GM18909 (cell line): ENCODE measurements at regions not wholly inside any gene's neighbourhood (a gene's known extent, or its start where the extent isn't known, plus 50 kb on each side); places are given as distances from the start of the nearest gene placed in this dataset.

Experiments
- ATAC-seq: cut with Tn5 transposase; IDR thresholded peaks from one replicate; pipeline ENCODE4 v1.9.1; 2021; ENCODE audit warnings: mild to moderate bottlenecking; ENCODE audit not compliant: unreplicated experiment, poor library complexity

DNA sequence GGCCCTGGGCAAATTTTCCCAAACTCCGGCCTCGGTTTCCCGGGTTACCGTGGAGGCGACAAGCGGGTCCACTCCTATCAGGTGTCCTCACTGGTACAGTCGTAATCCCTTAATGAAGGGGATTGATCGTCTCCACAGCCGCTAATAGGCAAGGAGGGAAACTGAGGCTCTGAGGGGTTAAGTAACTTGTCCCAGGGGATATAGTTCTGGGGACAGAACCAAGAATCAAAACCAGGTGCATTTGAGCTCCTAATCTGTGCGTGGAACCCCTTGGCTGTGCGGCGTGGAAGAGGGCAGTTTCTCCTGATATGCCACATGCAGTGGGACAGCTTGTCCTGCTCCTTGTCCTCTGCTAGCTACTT lies 157.2 kb downstream of the CYRIA start:
- ATAC-seq = no peak

DNA sequence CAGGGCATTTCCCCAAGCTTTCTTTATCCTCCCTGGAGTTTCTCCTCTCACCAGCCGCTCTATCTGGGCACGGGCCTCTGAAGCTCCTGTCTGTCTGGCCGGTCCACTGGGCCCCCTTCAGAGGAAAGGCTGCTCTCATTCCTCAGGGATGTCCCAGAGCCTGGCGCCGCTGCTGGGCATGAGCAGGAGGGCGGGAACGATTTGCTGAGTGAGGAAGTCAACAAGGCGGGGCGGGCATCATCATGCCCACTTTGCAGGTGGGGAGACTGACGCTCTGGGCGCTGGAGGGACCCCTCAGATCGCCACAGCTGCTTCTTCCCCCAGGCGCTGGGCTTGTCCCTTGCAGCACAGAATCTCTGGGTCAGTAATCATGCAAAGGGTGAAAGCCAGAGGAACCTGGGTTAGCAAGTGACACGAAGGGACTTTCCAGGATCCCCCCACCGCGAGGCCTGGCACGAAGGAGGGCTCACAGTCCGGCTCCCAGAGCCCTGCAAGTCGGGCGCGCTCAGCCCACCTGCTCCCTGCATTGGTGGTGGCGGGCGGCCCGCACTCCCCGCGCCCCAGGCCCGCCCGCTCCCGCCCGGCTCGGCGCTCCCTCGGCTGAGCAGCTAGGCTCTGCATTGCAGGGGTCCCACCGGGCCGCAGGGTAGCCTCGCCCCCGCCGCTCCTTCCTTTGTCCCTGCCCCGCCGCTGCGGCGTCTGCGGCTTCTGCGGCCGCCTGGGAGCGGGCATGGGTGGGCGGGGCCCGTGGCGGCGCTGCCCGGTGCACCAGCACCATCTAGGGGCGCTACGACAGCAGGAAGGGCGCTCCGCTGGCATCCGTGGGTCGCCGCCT lies 157.8 kb downstream of the CYRIA start:
- no peak for ATAC-seq

DNA sequence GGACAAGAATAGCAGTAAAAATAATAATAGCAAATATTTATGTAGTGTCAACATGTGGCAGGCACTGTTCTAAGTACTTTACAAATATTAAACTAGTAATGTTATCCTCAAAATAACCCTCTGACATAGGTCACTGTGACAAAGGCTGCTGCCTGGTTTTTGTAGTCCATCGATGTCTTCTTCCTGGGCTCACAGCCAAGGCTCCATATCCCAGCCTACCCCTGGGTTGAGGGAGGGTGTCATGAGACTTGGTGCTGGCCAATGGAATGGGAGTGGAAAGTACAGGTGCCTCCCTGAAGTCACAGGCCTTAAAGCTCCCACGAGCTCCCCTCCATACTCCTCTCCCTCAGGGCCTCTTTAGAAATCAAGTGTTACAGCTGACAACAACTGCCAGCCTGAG lies 159.3 kb downstream of the CYRIA start:
- ATAC-seq = no peak

DNA sequence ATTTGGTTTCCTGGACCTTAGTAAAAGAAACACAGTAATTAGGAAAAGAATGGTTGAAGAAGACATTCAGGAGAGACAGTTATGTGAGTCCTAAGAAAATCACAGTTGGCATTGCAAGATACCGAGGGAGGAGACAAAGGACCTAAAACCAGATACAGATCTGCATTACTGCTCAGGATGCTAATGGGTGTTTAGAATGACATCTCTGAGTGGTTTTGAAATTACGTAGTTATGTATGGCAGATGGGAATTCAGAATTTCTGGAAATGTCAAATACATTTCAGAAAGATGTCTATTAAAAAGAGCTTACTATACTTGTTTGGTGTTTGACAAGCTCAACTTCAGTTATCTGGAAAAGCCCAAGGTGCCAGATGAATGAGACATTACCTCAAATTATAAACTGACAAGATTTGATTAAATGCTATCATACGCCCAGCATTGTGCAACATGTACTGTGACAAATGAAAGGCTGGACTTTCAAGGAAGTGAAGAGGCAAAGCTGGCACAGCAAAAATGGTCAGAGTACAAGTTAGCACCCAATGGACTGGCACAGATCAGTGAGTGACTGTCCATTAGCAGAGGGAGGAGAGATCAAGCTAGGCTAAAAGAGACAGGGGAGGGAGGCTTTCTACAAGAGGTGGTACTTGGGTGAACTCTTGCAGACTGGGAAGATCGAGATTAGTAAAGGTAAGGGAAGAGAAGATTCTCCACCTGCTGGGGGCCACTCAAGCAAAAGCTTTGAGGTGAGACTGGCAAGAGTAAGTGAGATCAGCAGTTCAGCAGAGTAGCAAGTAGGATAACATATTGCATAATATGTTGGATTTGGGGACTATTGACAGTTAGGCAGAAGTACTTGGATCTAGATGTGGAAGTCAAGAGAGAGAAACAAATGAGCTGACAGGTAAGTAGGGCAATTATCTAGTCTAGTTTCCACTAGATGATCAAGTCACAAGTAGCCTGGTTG lies 168.9 kb downstream of the CYRIA start:
- no peak for ATAC-seq

DNA sequence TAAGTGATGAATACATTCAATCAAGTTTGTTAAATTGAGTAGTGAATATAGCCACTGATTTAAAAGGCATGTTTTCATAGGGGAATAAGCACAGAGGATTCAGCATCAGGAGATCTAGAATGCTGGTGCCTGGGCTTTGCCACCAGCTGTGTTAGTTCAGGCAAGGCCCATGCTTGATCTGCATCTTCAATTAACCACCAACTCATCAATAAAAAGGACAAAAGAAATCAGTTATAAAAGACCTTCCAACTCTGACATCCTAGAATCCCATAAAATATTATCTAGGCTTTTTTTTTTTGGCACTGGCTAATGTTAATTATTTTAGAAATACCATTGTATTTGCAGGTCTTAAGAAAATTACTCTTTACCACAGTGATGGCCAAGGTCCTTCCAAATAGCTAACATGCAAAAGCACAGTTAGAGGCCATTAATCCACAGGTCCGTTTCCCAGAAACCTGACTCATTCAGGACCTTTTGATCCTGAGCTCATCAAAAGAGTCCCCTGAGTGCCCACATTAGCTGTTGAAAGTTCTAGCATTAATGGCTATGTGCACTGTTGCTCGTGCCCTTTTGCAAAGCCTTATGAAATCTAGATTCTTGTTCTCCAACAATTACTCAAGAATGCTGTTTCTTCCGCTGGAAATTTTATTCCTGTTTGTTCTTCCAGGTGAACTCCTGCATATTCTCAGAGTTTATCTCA lies 170.0 kb downstream of the CYRIA start:
- no peak for ATAC-seq

DNA sequence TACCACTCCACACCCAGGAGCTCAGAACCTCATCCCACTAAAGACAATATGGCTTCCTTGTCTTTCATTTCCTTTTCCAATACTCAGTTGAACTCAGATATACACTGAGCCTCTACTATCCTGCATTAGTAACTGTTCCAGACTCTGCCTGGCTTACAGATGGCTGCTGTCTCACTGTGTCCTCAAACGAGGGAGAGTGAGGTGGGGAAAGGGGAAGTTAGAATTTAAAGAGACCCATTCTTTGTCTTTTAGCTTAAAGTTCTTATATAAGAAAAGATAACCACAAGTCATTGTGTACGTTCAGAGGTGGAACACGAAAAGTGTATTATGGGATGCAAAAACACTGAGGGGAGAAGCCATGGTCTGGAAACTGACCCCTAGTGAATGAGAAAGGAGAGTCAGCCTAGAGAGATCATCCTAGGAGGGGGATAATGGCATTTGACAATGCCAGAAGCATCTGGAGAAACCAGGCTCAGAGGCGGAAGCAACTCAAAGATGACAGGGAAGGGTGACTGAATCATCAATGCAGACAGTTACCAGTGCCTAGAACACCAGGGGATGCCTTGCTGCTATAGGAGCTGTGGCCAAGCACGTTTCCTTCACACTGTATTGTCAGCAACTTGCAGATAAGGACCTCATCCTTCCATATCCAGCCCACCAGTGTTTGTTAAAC lies 170.7 kb downstream of the CYRIA start:
- no peak for ATAC-seq

DNA sequence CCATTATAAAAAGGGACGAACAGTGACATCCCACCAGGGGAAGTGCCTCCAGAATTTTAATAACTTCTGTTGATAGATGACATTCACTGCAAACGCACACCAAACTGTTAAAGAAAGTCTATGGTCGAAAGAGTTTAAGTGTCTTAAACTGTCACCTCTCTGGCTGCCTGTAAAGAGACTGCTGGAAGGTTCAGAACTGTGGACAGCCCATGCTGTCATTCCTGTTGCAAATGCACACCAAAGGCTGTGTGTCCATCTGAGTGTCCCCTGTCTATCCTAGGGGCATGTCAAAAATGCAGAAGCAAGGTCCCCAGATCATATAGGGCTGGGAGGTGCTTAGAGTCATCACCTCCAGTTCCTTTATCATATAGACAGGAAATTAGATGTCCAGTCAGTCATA lies 171.8 kb downstream of the CYRIA start:
- ATAC-seq = no peak

DNA sequence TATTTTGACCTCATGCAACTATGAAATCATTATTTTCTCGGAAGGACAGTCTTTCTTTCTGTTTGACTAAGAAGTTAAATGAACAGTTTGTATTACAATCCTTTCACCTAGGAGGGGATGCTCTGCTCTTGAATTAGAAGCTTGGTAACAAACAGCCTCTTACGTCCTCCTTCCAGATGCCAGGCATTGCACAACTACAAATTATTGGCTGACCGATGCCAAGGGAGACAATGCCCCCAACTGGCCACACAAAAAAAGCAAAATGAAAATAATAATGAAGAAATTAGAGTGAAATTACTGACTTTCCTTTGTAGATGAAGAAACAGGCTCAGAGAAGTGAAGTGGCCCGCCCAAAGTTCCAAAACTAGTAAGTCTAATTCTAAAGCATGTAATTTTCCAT lies 177.9 kb downstream of the CYRIA start:
- ATAC-seq = no peak

DNA sequence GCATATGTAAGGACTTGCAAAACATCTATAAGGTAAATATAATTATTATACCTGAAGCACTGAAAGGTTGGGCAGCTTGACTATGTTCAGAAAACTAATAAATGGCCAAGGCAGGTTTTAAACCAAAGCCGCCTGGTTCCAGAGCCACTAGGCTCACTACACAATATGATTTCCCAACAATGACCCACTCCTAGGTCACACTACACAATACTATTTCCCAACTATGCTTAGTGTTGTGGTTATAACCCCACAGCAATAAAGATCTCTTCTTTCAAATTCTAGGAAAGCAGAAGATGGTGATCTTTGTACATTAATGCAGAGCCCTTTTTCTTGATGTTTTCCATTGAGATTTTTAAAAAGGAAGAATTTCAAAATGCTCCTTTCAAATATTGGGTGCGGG lies 180.4 kb downstream of the CYRIA start:
- no peak for ATAC-seq

DNA sequence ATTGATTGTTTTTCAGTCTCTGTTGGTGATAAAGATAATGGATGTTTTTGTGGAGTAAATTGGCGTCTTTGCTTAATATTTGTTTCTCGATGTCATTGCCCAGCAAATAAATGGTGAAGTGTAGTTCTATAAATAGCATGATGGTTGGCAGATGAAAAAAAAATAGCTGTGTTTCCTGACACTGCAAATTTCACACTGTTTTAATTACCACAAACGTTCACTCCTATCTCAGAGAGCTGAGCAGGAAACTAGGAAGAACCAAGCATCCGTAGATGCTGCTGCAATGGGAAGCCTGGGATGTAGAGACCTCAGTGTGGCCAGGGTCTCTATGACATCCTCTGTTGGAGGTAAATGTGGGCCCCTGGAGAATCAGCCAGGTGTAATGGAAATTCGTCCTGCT lies 183.2 kb downstream of the CYRIA start:
- ATAC-seq = no peak

DNA sequence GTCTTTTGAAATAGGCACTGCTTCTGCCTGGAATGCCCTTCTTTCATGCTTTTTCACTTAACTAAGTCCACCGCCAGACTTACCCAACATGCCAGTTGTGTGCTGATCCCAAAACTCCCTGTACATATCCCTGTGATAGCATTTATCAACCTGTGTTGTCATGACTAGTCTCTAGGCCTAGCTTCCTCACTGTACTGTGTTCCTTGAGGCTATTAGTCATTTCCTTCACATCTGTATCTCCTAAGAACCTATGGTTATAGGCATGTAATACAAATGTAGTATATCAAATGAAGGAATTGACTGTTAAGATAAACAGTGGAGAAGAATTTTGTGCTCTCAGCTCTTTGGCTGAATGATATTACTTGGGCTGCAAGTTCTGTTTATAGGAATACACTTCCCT lies 184.3 kb downstream of the CYRIA start:
- no peak for ATAC-seq

DNA sequence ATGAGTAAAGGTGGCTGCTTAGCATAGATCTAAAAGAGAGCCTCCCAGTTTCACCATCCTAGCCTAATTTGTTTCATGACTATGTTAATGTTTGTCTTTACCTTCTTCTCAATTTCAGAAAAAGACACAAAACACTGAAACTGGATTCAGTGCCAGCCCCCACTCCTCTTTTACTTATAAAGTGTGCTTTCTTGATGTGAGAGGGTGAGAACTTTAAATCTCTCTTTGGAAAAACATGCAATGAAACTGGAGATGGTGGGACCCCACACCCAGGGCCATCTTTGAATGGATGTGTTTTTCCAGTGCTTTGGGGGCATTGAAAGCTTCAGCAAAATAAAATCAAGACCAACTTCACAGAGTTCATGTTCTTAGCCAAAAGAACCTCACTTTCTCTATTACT lies 185.9 kb downstream of the CYRIA start:
- no peak for ATAC-seq

DNA sequence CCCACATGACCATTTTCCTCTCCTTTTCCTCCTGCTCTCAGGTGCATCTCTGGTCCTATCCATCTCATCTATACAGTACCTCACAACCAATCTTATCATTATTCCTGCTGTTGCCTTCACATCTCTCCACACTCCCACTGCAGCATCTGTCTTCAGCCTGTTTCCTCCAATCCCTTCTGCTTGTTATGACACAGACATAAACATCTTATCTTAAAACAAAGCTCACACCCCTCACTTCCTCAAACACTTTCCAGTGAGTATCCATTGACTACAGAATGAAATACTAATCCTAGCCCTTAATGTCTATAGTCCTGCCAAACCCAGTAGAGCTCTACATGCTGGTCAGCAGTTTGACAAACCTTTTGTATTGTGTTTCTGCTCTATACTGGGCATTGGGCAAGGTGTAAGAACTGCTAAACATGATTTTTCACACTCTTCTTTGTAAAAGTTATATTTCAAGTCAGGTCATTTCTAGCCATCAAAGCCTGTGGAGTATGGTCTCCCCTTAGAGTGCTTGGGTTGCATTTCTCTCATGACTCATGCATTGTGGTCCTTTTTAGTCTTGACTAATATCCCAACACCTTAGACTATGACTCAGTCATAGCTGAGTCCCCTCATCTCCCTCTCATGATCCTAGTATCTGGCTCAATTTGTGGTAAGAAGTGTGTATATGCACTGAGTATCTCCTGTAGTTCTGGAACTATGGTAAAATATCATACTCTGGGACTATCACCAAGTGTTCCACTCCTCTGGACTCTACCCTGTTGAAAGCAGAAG lies 187.0 kb downstream of the CYRIA start:
- no peak for ATAC-seq

DNA sequence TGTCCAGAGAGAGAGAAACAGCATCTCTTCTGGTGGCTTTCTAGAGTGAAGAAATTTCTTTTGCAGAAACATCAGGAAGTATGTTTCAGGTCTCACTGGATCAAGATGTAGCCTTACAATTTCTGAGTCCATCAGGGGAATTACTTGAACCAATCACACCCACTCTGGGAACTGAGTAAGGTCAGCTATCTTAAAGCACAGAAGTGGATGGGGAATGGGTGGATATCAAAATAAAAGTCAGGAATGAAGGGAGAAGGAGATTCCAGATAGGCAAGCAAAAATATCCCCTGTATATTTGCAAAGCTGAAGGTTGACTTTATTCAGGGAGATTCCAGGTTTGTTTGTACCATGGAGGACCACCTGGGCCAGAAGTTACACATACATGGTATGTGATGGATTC lies 188.0 kb downstream of the CYRIA start:
- no peak for ATAC-seq

DNA sequence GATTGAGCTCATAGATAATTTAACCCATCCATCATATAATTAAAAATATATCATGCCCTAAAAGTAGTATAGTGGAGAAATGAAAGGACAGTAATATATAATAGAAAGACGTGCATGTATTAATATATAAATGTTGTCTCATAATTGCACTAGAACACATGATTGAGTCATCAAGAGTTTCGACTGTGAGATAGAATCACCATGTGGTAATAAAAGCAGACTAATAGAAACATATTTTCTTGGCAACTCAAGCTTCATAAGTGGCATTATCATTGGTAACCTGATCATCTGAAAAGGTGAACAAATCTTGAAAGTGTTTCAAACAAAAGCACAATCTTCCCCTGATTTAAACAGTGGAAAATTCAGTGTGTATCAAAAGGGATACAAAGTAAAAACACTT lies 188.8 kb downstream of the CYRIA start:
- no peak for ATAC-seq

DNA sequence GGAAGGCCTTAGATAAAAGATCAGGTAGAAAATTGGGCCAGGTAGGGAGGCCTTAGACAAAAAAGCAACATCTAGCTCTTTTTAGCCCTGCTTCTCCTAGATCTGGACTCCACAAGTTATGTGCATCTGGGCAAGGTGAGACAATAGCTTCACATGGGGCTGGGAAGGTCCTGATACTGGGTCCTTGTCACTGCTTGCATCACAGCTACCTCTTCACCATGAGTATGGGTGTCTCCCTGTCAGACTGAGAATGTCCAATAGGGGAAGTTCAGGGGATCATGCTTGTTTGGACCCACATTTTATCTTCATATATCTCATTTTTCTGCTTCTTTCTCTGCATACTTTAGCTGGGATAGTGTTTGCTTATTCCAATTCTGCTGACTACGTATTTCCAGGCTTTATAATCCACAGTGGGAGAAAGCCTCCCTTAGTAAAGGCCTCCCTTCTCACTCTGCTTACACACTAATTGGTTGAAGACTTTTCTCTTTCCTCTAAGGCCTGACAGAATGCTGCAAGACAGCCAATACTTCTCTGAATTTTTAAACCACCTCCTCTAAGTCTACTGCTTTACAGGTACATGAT lies 189.6 kb downstream of the CYRIA start:
- no peak for ATAC-seq

DNA sequence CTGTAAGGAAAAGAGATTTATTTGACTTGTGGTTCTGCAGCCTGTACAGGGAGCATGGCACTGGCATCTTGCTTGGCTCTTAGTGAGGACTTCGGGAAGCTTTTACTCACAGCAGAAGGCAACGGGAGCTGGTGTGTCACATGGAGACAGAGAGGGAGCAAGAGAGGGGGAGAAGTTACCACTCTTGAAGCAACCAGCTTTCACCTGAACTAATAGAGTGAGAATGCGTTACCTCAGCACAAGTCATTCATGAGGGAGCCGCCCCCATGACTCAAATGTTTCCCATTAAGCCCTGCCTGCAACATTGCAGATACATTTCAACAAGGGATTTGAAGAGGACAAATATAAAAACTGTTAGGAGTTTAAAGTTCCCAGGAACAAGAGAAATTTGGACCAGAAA lies 190.0 kb downstream of the CYRIA start:
- ATAC-seq = no peak

DNA sequence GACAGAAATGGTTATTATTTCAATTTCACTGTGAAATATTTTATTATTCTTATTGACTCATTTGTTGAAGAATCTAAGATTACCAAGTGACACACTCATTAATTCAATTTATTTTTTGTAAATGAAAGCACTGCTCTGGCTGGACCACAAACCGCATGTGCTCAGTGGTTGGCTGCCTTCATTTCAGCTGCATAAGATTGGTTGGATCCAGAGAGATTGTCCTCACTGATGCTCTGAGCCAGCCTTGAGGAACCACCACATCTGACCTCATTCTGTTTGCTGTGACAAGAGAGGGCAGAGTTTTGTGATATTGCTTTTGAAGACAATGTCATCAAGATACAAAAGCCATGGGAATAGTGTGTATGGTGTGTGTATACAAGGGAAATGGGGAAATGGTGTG lies 192.1 kb downstream of the CYRIA start:
- no peak for ATAC-seq

DNA sequence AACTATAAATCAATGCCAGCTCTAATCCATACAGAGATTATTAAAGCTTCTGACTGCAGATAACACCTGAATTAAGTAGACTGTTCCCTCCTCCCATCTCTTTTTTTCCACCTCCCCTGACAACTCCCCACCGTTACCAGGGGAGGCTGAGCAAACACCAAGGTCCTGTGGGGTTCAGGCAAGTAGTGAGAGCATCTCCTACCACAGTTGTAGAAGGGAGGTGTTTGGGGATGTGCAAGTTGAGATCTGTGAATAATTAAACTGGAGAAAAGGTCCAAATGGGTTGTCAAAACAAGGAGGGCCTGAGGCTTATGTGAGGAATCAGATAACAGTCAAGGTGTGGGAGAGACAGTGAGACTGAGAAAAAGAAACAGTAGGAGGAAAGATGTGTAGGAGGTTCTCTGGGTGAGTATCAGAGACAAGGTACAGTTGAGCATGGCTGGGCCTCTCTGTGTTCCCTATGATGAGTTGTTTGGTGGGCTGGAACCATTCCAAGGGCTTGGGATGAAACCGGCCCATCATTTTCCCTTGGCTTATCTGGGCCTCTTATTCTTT lies 194.6 kb downstream of the CYRIA start:
- no peak for ATAC-seq
